HCT116 (cell line): ENCODE measurements at regions not wholly inside any gene's neighbourhood (a gene's known extent, or its start where the extent isn't known, plus 50 kb on each side); places are given as distances from the start of the nearest gene placed in this dataset.

Experiments
- ATAC-seq: fragments of 200-7000 bp; cut with Tn5 transposase; 2 replicates; pipeline ENCODE4 v1.9.1; 2020; ENCODE audit warnings: mild to moderate bottlenecking, moderate library complexity
- BruUV-seq: library from RNA; stranded (reverse); fragments of 400-500 nt; replicated peaks from 2 replicates; lab custom pipeline; 2021; lab: Mats Ljungman, UMichigan
- CTCF ChIA-PET: fragments of 300-600 bp; sonication (Branson Sonifier 250); formaldehyde crosslinking; loops from one replicate; lab custom pipeline; 2021; ENCODE audit warnings: antibody characterized with exemption; lab: Charles Lee
- POLR2A ChIA-PET: fragments of 300-600, 350-600 bp; sonication (Branson Sonifier 250); formaldehyde crosslinking; loops from one replicate; lab custom pipeline; 2021; ENCODE audit warnings: antibody characterized with exemption; lab: Charles Lee
- RAD21 ChIA-PET, 2 experiments: fragments of 300-600 bp; sonication (Branson Sonifier 250); formaldehyde crosslinking; loops; one replicate each; lab custom pipeline; 2023; ENCODE audit warnings: low total read pairs in 2 of 2; ENCODE audit not compliant: uncharacterized antibody in 2 of 2, unreplicated experiment in 2 of 2, low non-redundant PET in 1 of 2; lab: Charles Lee
- DNase-seq: peaks from one replicate; pipeline ENCODE4 v3.0.0-alpha.2; 2010; ENCODE audit warnings: low read depth, low spot score
- H2AFZ ChIP-seq: fragments of 200-600 bp; shearing (Covaris generic), sonication (generic); 2 replicates; pipeline ENCODE4 v1.6.1; 2017; ENCODE audit warnings: low read depth, mixed run types, mixed read lengths, antibody characterized with exemption, low read length; ENCODE audit not compliant: poor library complexity, severe bottlenecking
- H3K27ac ChIP-seq: 2 replicates; pipeline ENCODE4 v1.5.1; 2012; ENCODE audit warnings: low read depth, low read length
- H3K27me3 ChIP-seq: fragments of 200-600 bp; sonication (generic); 2 replicates; pipeline ENCODE4 v1.6.1; 2016; ENCODE audit warnings: mixed run types, low read length, mixed read lengths; ENCODE audit not compliant: insufficient read depth
- H3K36me3 ChIP-seq, 2 experiments: fragments of 200-500 bp in 1 of 2; fragments of 200-600 bp in 1 of 2; sonication (Bioruptor generic) in 1 of 2; sonication (generic) in 1 of 2; 2 replicates each; pipeline versions ENCODE4 v1.5.1 to v1.6.1; 2014 to 2016; ENCODE audit warnings: low read length in 2 of 2, inconsistent platforms in 1 of 2, mixed read lengths in 1 of 2, mixed run types in 1 of 2; ENCODE audit not compliant: insufficient read depth in 2 of 2, control insufficient read depth in 1 of 2
- H3K4me1 ChIP-seq, 2 experiments: fragments of 200-600 bp in 1 of 2; sonication (generic) in 1 of 2; 2 replicates each; pipeline versions ENCODE4 v1.5.1 to v1.6.1; 2012 to 2017; ENCODE audit warnings: low read length in 2 of 2, inconsistent platforms in 1 of 2, mild to moderate bottlenecking in 1 of 2, mixed read lengths in 1 of 2, mixed run types in 1 of 2, moderate library complexity in 1 of 2; ENCODE audit not compliant: insufficient read depth in 2 of 2, control insufficient read depth in 1 of 2
- H3K4me2 ChIP-seq: fragments of 200-600 bp; sonication (generic); 2 replicates; pipeline ENCODE4 v1.6.1; 2017; ENCODE audit warnings: mixed run types, low read length, mixed read lengths
- H3K4me3 ChIP-seq, 2 experiments: fragments of 200-600 bp in 1 of 2; sonication (generic) in 1 of 2; replicated peaks in 1 of 2; 2 replicates each; pipeline ENCODE4 v1.5.1; 2011 to 2016; ENCODE audit warnings: low read length in 2 of 2, control low read depth in 1 of 2, low read depth in 1 of 2, mild to moderate bottlenecking in 1 of 2, mixed read lengths in 1 of 2, mixed run types in 1 of 2
- H3K79me2 ChIP-seq: fragments of 200-600 bp; sonication (generic); 2 replicates; pipeline ENCODE4 v1.6.1; 2017; ENCODE audit warnings: mild to moderate bottlenecking, mixed run types, low read length, moderate library complexity, mixed read lengths; ENCODE audit not compliant: insufficient read depth
- H3K9ac ChIP-seq: fragments of 200-600 bp; sonication (generic); 2 replicates; pipeline ENCODE4 v1.6.1; 2016; ENCODE audit warnings: low read length, mixed read lengths
- H3K9me2 ChIP-seq: fragments of 200-600 bp; sonication (generic), shearing (Covaris generic); 2 replicates; pipeline ENCODE4 v1.6.1; 2017; ENCODE audit warnings: mixed run types, mild to moderate bottlenecking, moderate library complexity; ENCODE audit not compliant: insufficient read depth
- H3K9me3 ChIP-seq, 2 experiments: fragments of 200-500 bp in 1 of 2; fragments of 200-600 bp in 1 of 2; sonication (Bioruptor generic) in 1 of 2; sonication (generic) in 1 of 2; 2 replicates each; pipeline ENCODE4 v1.6.1; 2014 to 2017; ENCODE audit warnings: low read length in 2 of 2, mixed read lengths in 2 of 2, inconsistent platforms in 1 of 2, low read depth in 1 of 2, mild to moderate bottlenecking in 1 of 2, mixed run types in 1 of 2, moderate library complexity in 1 of 2; ENCODE audit not compliant: control insufficient read depth in 1 of 2, insufficient read depth in 1 of 2
- H4K20me1 ChIP-seq: fragments of 200-600 bp; sonication (generic), shearing (Covaris generic); 2 replicates; pipeline ENCODE4 v1.6.1; 2017; ENCODE audit warnings: mixed run types, mild to moderate bottlenecking, moderate library complexity; ENCODE audit not compliant: insufficient read depth
- CBX3 ChIP-seq: IDR thresholded peaks from 2 replicates; pipeline ENCODE4 v1.6.1; 2012; ENCODE audit warnings: low read depth
- CEBPB ChIP-seq: IDR thresholded peaks from 2 replicates; pipeline ENCODE4 v1.6.1; 2012; ENCODE audit warnings: low read depth
- EGR1 ChIP-seq: IDR thresholded peaks from 2 replicates; pipeline ENCODE4 v1.6.1; 2012; ENCODE audit warnings: low read depth
- ELF1 ChIP-seq: IDR thresholded peaks from 2 replicates; pipeline ENCODE4 v1.6.1; 2012; ENCODE audit warnings: low read depth, borderline replicate concordance
- EZH2 ChIP-seq: fragments of 200-600 bp; sonication (generic); IDR thresholded peaks from 2 replicates; pipeline ENCODE4 v1.6.1; 2017; ENCODE audit warnings: antibody characterized with exemption, mixed run types
- EZH2phosphoT487 ChIP-seq: fragments of 200-600 bp; IDR thresholded peaks from 2 replicates; pipeline ENCODE4 v1.6.1; 2018; ENCODE audit warnings: antibody characterized with exemption, borderline replicate concordance
- FOSL1 ChIP-seq: IDR thresholded peaks from 2 replicates; pipeline ENCODE4 v1.6.1; 2012; ENCODE audit warnings: low read depth
- POLR2A ChIP-seq: IDR thresholded peaks from 2 replicates; pipeline ENCODE4 v1.7.0; 2011; ENCODE audit warnings: borderline replicate concordance; ENCODE audit not compliant: insufficient read depth, insufficient read length; ENCODE audit errors: extremely low read depth
- RAD21 ChIP-seq: IDR thresholded peaks from 2 replicates; pipeline ENCODE4 v1.6.1; 2012; ENCODE audit warnings: low read depth, mild to moderate bottlenecking
- REST ChIP-seq: IDR thresholded peaks from 2 replicates; pipeline ENCODE4 v1.6.1; 2012; ENCODE audit warnings: low read depth
- SIN3A ChIP-seq: IDR thresholded peaks from 2 replicates; pipeline ENCODE4 v1.6.1; 2012; ENCODE audit warnings: low read depth
- SP1 ChIP-seq: IDR thresholded peaks from 2 replicates; pipeline ENCODE4 v1.6.1; 2012; ENCODE audit warnings: low read depth
- TCF7L2 ChIP-seq: IDR thresholded peaks from 2 replicates; pipeline ENCODE4 v1.7.0; 2011; ENCODE audit warnings: borderline replicate concordance, inconsistent platforms; ENCODE audit not compliant: insufficient read depth, insufficient read length; ENCODE audit errors: extremely low read depth
- YY1 ChIP-seq: IDR thresholded peaks from 2 replicates; pipeline ENCODE4 v1.6.1; 2011; ENCODE audit warnings: low read length, low read depth, moderate library complexity, mild to moderate bottlenecking; ENCODE audit not compliant: insufficient replicate concordance; ENCODE audit errors: extremely low read depth
- ZFX ChIP-seq: fragments of 450-650 bp; IDR thresholded peaks from 2 replicates; pipeline ENCODE4 v1.6.1; 2017
- ZNF274 ChIP-seq: fragments of 200-500 bp; sonication (Bioruptor generic); IDR thresholded peaks from 2 replicates; pipeline ENCODE4 v1.6.1; 2014; ENCODE audit warnings: mild to moderate bottlenecking, low read depth, low read length, inconsistent platforms
- intact Hi-C: fragments of 100-400 bp; cut with micrococcal nuclease; formaldehyde crosslinking; loops from 2 replicates; pipeline ENCODE4 v1.10.0; 2022

GRCh38 chr7:11960621-11961020, 128.6 kb upstream of the THSD7A start (continued):
- TF ChIP-seq TCF7L2 (no peak), EZH2 (no peak)
- TF ChIP-seq, all 23 proteins: peak for 0

- Histone ChIP-seq H3K9me3 (no peaks in the 10 kb centered on the region), H3K9me2 (no peaks in the 10 kb centered on the region), H3K9ac (no peak overlapping the region), H3K4me2 (no peak overlapping the region), H3K27me3 (no peaks in the 10 kb centered on the region), H3K4me3 (no peak overlapping the region), H2AFZ (peak overlapping the region; percentile 42), H3K4me1 (no peaks in the 10 kb centered on the region), H3K36me3 (no peaks in the 10 kb centered on the region), H4K20me1 (no peaks in the 10 kb centered on the region), H3K27ac (no peak overlapping the region), H3K79me2 (no peaks in the 10 kb centered on the region)
- ChIA-PET RAD21 (no interaction called here), POLR2A (no interaction called here), CTCF (no interaction called here)
- no peak for ATAC-seq
- no peak for TF ChIP-seq FOSL1
- no peak for TF ChIP-seq CEBPB
- TF ChIP-seq SIN3A = no peak
- no peak for TF ChIP-seq ZNF274
- TF ChIP-seq REST = no peak
- no peak for TF ChIP-seq POLR2A
- TF ChIP-seq ZFX = no peak
- no peak for TF ChIP-seq EZH2
- TF ChIP-seq ELF1 = no peak
- TF ChIP-seq TCF7L2 = no peak
- no peak for TF ChIP-seq SP1
- TF ChIP-seq CBX3 = no peak
- TF ChIP-seq YY1 = no peak
- no peak for TF ChIP-seq EZH2phosphoT487
- no peak for TF ChIP-seq EGR1
- no peak for TF ChIP-seq RAD21
- DNase-seq = no peak
- no TSS peak for BruUV-seq
- intact Hi-C loops = no loop called here
Measured at GRCh38 chr7:11969643-11970042, 137.6 kb upstream of the THSD7A start.
